ENCODE measurements at regions not wholly inside any gene's neighbourhood (a gene's known extent, or its start where the extent isn't known, plus 50 kb on each side); places are given as distances from the start of the nearest gene placed in this dataset.

- Mint-ChIP-seq H3K9me3 (ENCODE audit: unreplicated experiment) (no peaks in the 10 kb centered on the region), H3K27ac (ENCODE audit: unreplicated experiment) (no peak overlapping the region), H3K4me1 (ENCODE audit: low read depth, unreplicated experiment) (no peaks in the 10 kb centered on the region), H3K27me3 (ENCODE audit: insufficient read depth, unreplicated experiment) (peaks cover 12% of the 10 kb centered on the region), H3K36me3 (ENCODE audit: insufficient read depth, unreplicated experiment) (no peaks in the 10 kb centered on the region), H3K4me3 (ENCODE audit: unreplicated experiment) (no peak overlapping the region)
- intact Hi-C loops (cut with micrococcal nuclease; ENCODE audit: unreplicated experiment): no loop called here
- Histone ChIP-seq H3K4me3 (ENCODE audit: low read depth, low read length) (no peak overlapping the region), H3K36me3 (ENCODE audit: control insufficient read depth, insufficient read depth, low read length) (no peaks in the 10 kb centered on the region), H3K27me3 (replicated peaks; ENCODE audit: control insufficient read depth, insufficient read depth, low read length) (no peaks in the 10 kb centered on the region), H3K4me1 (no peaks in the 10 kb centered on the region), H3K9me3 (no peaks in the 10 kb centered on the region)
- ChIA-PET POLR2A (no interaction called here), CTCF (no interaction called here)
- no peak for DNase-seq
- TF ChIP-seq CTCF (IDR thresholded peaks at IDR 0.05; ENCODE audit: insufficient read depth in 1 of 2, low read depth in 1 of 2, low read length in 1 of 2, severe bottlenecking in 1 of 2, unreplicated experiment in 1 of 2): no peak
- BruUV-seq (replicated peaks): no TSS peak
These were observed 56.0 kb upstream of the IRS2 start for GRCh38 chr13:109842212-109842920.

- no peak for TF ChIP-seq CTCF (IDR thresholded peaks at IDR 0.05; ENCODE audit: insufficient read depth in 1 of 2, low read depth in 1 of 2, low read length in 1 of 2, severe bottlenecking in 1 of 2, unreplicated experiment in 1 of 2)
- BruUV-seq (replicated peaks): no TSS peak
- H3K36me3 Mint-ChIP-seq (ENCODE audit: insufficient read depth, unreplicated experiment): no peaks in the 10 kb centered on the region
- no peak overlapping the region for H3K27ac Mint-ChIP-seq (ENCODE audit: unreplicated experiment)
- ChIA-PET CTCF (no interaction called here), POLR2A (no interaction called here)
- H3K4me3 Mint-ChIP-seq (ENCODE audit: unreplicated experiment): no peak overlapping the region
- H3K4me1 ChIP-seq: peaks cover 3% of the 10 kb centered on the region
- no peaks in the 10 kb centered on the region for H3K9me3 Mint-ChIP-seq (ENCODE audit: unreplicated experiment)
- H3K27me3 Mint-ChIP-seq (ENCODE audit: insufficient read depth, unreplicated experiment): peaks cover 4% of the 10 kb centered on the region
- no peaks in the 10 kb centered on the region for H3K4me1 Mint-ChIP-seq (ENCODE audit: low read depth, unreplicated experiment)
- H3K9me3 ChIP-seq: no peaks in the 10 kb centered on the region
- intact Hi-C loops (cut with micrococcal nuclease; ENCODE audit: unreplicated experiment): no loop called here
- no peaks in the 10 kb centered on the region for H3K27me3 ChIP-seq (replicated peaks; ENCODE audit: control insufficient read depth, insufficient read depth, low read length)
- no peak for DNase-seq
- no peaks in the 10 kb centered on the region for H3K36me3 ChIP-seq (ENCODE audit: control insufficient read depth, insufficient read depth, low read length)
- no peak overlapping the region for H3K4me3 ChIP-seq (ENCODE audit: low read depth, low read length)
These were observed 54.5 kb upstream of the IRS2 start for GRCh38 chr13:109840893-109841287.

GRCh38 chr13:109840201-109840892 is 54.0 kb upstream of the IRS2 start:
- no peak for DNase-seq
- H3K9me3 Mint-ChIP-seq (ENCODE audit: unreplicated experiment): no peaks in the 10 kb centered on the region
- no peak overlapping the region for H3K4me3 ChIP-seq (ENCODE audit: low read depth, low read length)
- BruUV-seq (replicated peaks): no TSS peak
- H3K4me1 ChIP-seq: peaks cover 3% of the 10 kb centered on the region
- no peak overlapping the region for H3K27ac Mint-ChIP-seq (ENCODE audit: unreplicated experiment)
- H3K4me3 Mint-ChIP-seq (ENCODE audit: unreplicated experiment): no peak overlapping the region
- no peaks in the 10 kb centered on the region for H3K27me3 ChIP-seq (replicated peaks; ENCODE audit: control insufficient read depth, insufficient read depth, low read length)
- no peak for TF ChIP-seq CTCF (IDR thresholded peaks at IDR 0.05; ENCODE audit: insufficient read depth in 1 of 2, low read depth in 1 of 2, low read length in 1 of 2, severe bottlenecking in 1 of 2, unreplicated experiment in 1 of 2)
- no peaks in the 10 kb centered on the region for H3K4me1 Mint-ChIP-seq (ENCODE audit: low read depth, unreplicated experiment)
- H3K27me3 Mint-ChIP-seq (ENCODE audit: insufficient read depth, unreplicated experiment): peaks cover 4% of the 10 kb centered on the region
- CTCF ChIA-PET: no interaction called here
- H3K36me3 Mint-ChIP-seq (ENCODE audit: insufficient read depth, unreplicated experiment): no peaks in the 10 kb centered on the region
- no peaks in the 10 kb centered on the region for H3K9me3 ChIP-seq
- intact Hi-C loops (cut with micrococcal nuclease; ENCODE audit: unreplicated experiment): no loop called here
- POLR2A ChIA-PET: no interaction called here
- no peaks in the 10 kb centered on the region for H3K36me3 ChIP-seq (ENCODE audit: control insufficient read depth, insufficient read depth, low read length)
